C4-2B (cell line): ENCODE measurements at regions not wholly inside any gene's neighbourhood (a gene's known extent, or its start where the extent isn't known, plus 50 kb on each side); places are given as distances from the start of the nearest gene placed in this dataset.

Source experiments
- H3K27ac ChIP-seq: fragments of 450-650 bp; 2 replicates; pipeline ENCODE4 v1.5.1; 2017
- CTCF ChIP-seq: fragments of 450-650 bp; conservative IDR thresholded peaks from 2 replicates; pipeline ENCODE4 v1.5.1; 2017; ENCODE audit warnings: mild to moderate bottlenecking
- ZFX ChIP-seq: fragments of 450-650 bp; IDR thresholded peaks from 2 replicates; pipeline ENCODE4 v1.6.1; 2017

- TF ChIP-seq CTCF (no peak), ZFX (no peak)
- H3K27ac ChIP-seq: no peak overlapping the region
Observed at GRCh38 chr22:47450876-47451475, 688.5 kb downstream of the TBC1D22A start.

- TF ChIP-seq CTCF (no peak), ZFX (no peak)
- no peak overlapping the region for H3K27ac ChIP-seq
Observed at GRCh38 chr22:47449508-47450270, 687.2 kb downstream of the TBC1D22A start.

- no peak overlapping the region for H3K27ac ChIP-seq
- no peak for TF ChIP-seq CTCF
- TF ChIP-seq ZFX: no peak
Observed at GRCh38 chr22:47448231-47449223, 686.1 kb downstream of the TBC1D22A start.

GRCh38 chr22:47446821-47447810 is 684.7 kb downstream of the TBC1D22A start:
- TF ChIP-seq CTCF: no peak
- no peak for TF ChIP-seq ZFX
- H3K27ac ChIP-seq: no peak overlapping the region

GRCh38 chr22:47446331-47446730 is 683.9 kb downstream of the TBC1D22A start:
- TF ChIP-seq ZFX (no peak), CTCF (no peak)

GRCh38 chr22:47445716-47446290 is 683.4 kb downstream of the TBC1D22A start:
- TF ChIP-seq ZFX (no peak), CTCF (no peak)
- no peak overlapping the region for H3K27ac ChIP-seq

More at GRCh38 chr22:47446331-47446730, 683.9 kb downstream of the TBC1D22A start:
- no peak overlapping the region for H3K27ac ChIP-seq
